ENCODE measurements at regions not wholly inside any gene's neighbourhood (a gene's known extent, or its start where the extent isn't known, plus 50 kb on each side); places are given as distances from the start of the nearest gene placed in this dataset.

- H3K9me3 ChIP-seq (ENCODE audit: control insufficient read depth, low read depth, low read length) = no peaks in the 10 kb centered on the region
- no peak overlapping the region for H3K27ac ChIP-seq (ENCODE audit: low read length)
- DNase-seq = no peak
- no CpG with 5 or more reads among the region's 1 CpG for WGBS (ENCODE audit: insufficient coverage, low lambda C conversion rate)
- peaks cover 5% of the 10 kb centered on the region for H3K27me3 ChIP-seq (ENCODE audit: control insufficient read depth, insufficient read depth, low read length)
- H3K4me1 ChIP-seq (ENCODE audit: control insufficient read depth, insufficient read depth, low read length) = no peaks in the 10 kb centered on the region
- H3K4me3 ChIP-seq (ENCODE audit: low read length) = no peak overlapping the region
- H3K36me3 ChIP-seq (ENCODE audit: control insufficient read depth, insufficient read depth, low read length) = no peaks in the 10 kb centered on the region
Observed at GRCh38 chr4:8922481-8922880, 50.8 kb upstream of the HMX1 start.

DNA sequence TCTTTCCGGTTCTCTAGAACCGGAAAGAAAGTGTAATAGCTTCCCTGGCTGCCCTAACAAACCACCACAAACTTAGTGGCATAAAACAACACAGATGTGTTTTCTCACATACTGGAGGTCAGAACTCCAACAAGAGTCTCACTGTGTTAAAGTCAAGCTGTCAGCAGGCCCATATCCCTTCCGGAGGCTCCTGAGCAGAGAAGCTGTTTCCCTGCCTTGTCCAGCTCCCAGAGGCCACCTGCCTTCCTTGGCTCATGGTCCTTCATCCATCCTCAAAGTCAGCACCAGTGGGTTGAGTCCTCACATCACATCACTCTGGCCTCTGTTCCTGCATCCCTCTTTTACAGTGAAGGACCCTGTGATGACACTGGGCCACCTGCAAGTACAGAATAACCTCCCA, 49.8 kb upstream of the HMX1 start:
- Histone ChIP-seq H3K36me3 (ENCODE audit: control insufficient read depth, insufficient read depth, low read length) (no peaks in the 10 kb centered on the region), H3K27me3 (ENCODE audit: control insufficient read depth, insufficient read depth, low read length) (peaks cover 5% of the 10 kb centered on the region), H3K4me3 (ENCODE audit: low read length) (no peak overlapping the region), H3K4me1 (ENCODE audit: control insufficient read depth, insufficient read depth, low read length) (no peaks in the 10 kb centered on the region), H3K9me3 (ENCODE audit: control insufficient read depth, low read depth, low read length) (no peaks in the 10 kb centered on the region), H3K27ac (ENCODE audit: low read length) (no peak overlapping the region)
- no peak for DNase-seq
- no CpG with 5 or more reads among the region's 3 CpGs for WGBS (ENCODE audit: insufficient coverage, low lambda C conversion rate)
